Upper lobe of left lung (tissue), 4 donors: ENCODE measurements at regions not wholly inside any gene's neighbourhood (a gene's known extent, or its start where the extent isn't known, plus 50 kb on each side); places are given as distances from the start of the nearest gene placed in this dataset.

Source experiments
- CTCF ChIP-seq, 6 experiments: fragments of 450-650 bp in 4 of 6; fragments of 200-600 bp in 2 of 6; sonication (generic) in 2 of 6; IDR thresholded peaks; one replicate each; pipeline ENCODE4 v1.5.1; 2016 to 2019; ENCODE audit warnings: antibody characterized with exemption in 6 of 6
- POLR2A ChIP-seq, 4 donors: fragments of 450-650 bp; IDR thresholded peaks; one replicate each; pipeline ENCODE4 v1.5.1; 2016 to 2017; ENCODE audit warnings: antibody characterized with exemption in 4 of 4, mild to moderate bottlenecking in 2 of 4
- POLR2AphosphoS5 ChIP-seq, 2 donors: sonication (generic); formaldehyde crosslinking; IDR thresholded peaks; one replicate each; pipeline ENCODE4 v1.5.1; 2017; ENCODE audit warnings: antibody characterized with exemption in 2 of 2

GRCh38 chr10:47150581-47150980 is 149.4 kb upstream of the GDF10 start:
- TF ChIP-seq CTCF (IDR thresholded peaks at IDR 0.05) = no peak
- no peak for TF ChIP-seq POLR2A (IDR thresholded peaks at IDR 0.05)
- TF ChIP-seq POLR2AphosphoS5 (IDR thresholded peaks at IDR 0.05) = no peak
